Uterus (tissue), 2 donors: ENCODE measurements at regions not wholly inside any gene's neighbourhood (a gene's known extent, or its start where the extent isn't known, plus 50 kb on each side); places are given as distances from the start of the nearest gene placed in this dataset.

ENCODE experiments used
- POLR2A ChIP-seq, 2 donors: fragments of 450-650 bp; IDR thresholded peaks; one replicate each; pipeline ENCODE4 v1.6.1; 2016; ENCODE audit warnings: antibody characterized with exemption in 2 of 2, mild to moderate bottlenecking in 1 of 2, moderate library complexity in 1 of 2
- TF ChIP-seq, protein P1 (sequence below), 4 experiments: fragments of 200-600 bp in 2 of 4; fragments of 450-650 bp in 2 of 4; sonication (generic) in 2 of 4; IDR thresholded peaks; one replicate each; pipeline ENCODE4 v1.5.1; 2016 to 2019; ENCODE audit warnings: antibody characterized with exemption in 4 of 4, mild to moderate bottlenecking in 2 of 4, moderate library complexity in 1 of 4

DNA sequence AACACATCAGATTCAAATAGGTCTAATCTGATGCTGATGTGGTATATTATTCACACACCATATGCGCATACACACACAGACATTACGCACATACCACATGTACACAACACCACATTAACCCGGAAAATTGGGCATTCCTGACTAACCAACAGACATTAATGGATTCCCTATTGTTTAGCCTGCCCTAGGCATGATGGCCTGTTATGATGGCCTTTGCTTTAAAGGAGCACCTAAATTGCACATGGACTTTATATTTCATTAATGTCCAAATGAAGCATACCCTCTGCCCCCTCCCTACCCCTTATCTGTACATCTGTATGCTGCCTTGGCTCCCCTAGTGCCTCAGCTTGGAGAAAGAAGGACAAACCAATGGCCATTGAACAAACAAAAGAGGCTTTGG, 127.7 kb upstream of the PRLR start:
- TF ChIP-seq, protein P1, sequence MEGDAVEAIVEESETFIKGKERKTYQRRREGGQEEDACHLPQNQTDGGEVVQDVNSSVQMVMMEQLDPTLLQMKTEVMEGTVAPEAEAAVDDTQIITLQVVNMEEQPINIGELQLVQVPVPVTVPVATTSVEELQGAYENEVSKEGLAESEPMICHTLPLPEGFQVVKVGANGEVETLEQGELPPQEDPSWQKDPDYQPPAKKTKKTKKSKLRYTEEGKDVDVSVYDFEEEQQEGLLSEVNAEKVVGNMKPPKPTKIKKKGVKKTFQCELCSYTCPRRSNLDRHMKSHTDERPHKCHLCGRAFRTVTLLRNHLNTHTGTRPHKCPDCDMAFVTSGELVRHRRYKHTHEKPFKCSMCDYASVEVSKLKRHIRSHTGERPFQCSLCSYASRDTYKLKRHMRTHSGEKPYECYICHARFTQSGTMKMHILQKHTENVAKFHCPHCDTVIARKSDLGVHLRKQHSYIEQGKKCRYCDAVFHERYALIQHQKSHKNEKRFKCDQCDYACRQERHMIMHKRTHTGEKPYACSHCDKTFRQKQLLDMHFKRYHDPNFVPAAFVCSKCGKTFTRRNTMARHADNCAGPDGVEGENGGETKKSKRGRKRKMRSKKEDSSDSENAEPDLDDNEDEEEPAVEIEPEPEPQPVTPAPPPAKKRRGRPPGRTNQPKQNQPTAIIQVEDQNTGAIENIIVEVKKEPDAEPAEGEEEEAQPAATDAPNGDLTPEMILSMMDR (IDR thresholded peaks at IDR 0.05) = no peak
- no peak for TF ChIP-seq POLR2A (IDR thresholded peaks at IDR 0.05)
